PC-9 (cell line): ENCODE measurements at regions not wholly inside any gene's neighbourhood (a gene's known extent, or its start where the extent isn't known, plus 50 kb on each side); places are given as distances from the start of the nearest gene placed in this dataset.
A peak's percentile ranks its signal among the peaks of the same experiment; 100 is the strongest.
"Not testable (repeated sequence)": the region's sequence is repeated elsewhere in the genome, so short reads cannot be mapped to it uniquely, and the experiment has no call there.

Experiments used
- BruUV-seq: library from RNA; stranded (reverse); fragments of 400-500 nt; replicated peaks from 2 replicates; lab custom pipeline; 2021; lab: Mats Ljungman, UMichigan
- CTCF ChIA-PET: fragments of 300-600 bp; sonication (Branson Sonifier 250); formaldehyde crosslinking; loops from one replicate; lab custom pipeline; 2022; ENCODE audit warnings: antibody characterized with exemption; lab: Charles Lee
- POLR2A ChIA-PET: fragments of 300-600 bp; sonication (Branson Sonifier 250); formaldehyde crosslinking; loops from one replicate; lab custom pipeline; 2022; ENCODE audit warnings: antibody characterized with exemption; ENCODE audit not compliant: unreplicated experiment; lab: Charles Lee
- DNase-seq, 2 experiments: peaks; one replicate each; pipeline versions ENCODE4 v3.0.0 to v3.0.0-alpha.2; 2015 to 2022; ENCODE audit warnings: mixed read lengths in 1 of 2
- H2AFZ ChIP-seq: fragments of 200-600 bp; sonication (generic); 2 replicates; pipeline ENCODE4 v1.8.1; 2017; ENCODE audit warnings: antibody characterized with exemption
- H3F3A ChIP-seq: fragments of 200-600 bp; sonication (generic); 2 replicates; pipeline ENCODE4 v1.8.1; 2017; ENCODE audit warnings: antibody characterized with exemption, mild to moderate bottlenecking, low read depth; ENCODE audit not compliant: insufficient read depth
- H3K27ac ChIP-seq: fragments of 200-600 bp; sonication (generic); 2 replicates; pipeline ENCODE4 v1.6.1; 2016; ENCODE audit warnings: mixed run types
- H3K27me3 ChIP-seq: fragments of 200-600 bp; sonication (generic); 2 replicates; pipeline ENCODE4 v1.6.1; 2016; ENCODE audit warnings: low read depth, mixed run types; ENCODE audit not compliant: insufficient read depth
- H3K36me3 ChIP-seq: fragments of 200-600 bp; sonication (generic); 2 replicates; pipeline ENCODE4 v1.6.1; 2016; ENCODE audit warnings: low read depth, mixed run types
- H3K4me1 ChIP-seq: fragments of 200-600 bp; sonication (generic); replicated peaks from 2 replicates; pipeline ENCODE4 v1.6.1; 2016; ENCODE audit warnings: mixed run types; ENCODE audit not compliant: insufficient read depth
- H3K4me2 ChIP-seq: fragments of 200-600 bp; sonication (generic); 2 replicates; pipeline ENCODE4 v1.6.1; 2017; ENCODE audit warnings: mixed run types
- H3K4me3 ChIP-seq: fragments of 200-600 bp; sonication (generic); 2 replicates; pipeline ENCODE4 v1.6.1; 2016; ENCODE audit warnings: mixed run types
- H3K79me2 ChIP-seq: fragments of 200-600 bp; sonication (generic); 2 replicates; pipeline ENCODE4 v1.6.1; 2017; ENCODE audit warnings: low read depth, mixed run types
- H3K9me2 ChIP-seq: fragments of 200-600 bp; sonication (generic); 2 replicates; pipeline ENCODE4 v1.8.1; 2017; ENCODE audit warnings: mild to moderate bottlenecking; ENCODE audit not compliant: insufficient read depth
- H3K9me3 ChIP-seq: fragments of 200-600 bp; sonication (generic); 2 replicates; pipeline ENCODE4 v1.8.1; 2016; ENCODE audit warnings: low read depth; ENCODE audit not compliant: insufficient read depth
- H4K20me1 ChIP-seq: fragments of 200-600 bp; sonication (generic); 2 replicates; pipeline ENCODE4 v1.8.1; 2017; ENCODE audit not compliant: insufficient read depth
- EZH2 ChIP-seq: fragments of 200-600 bp; sonication (generic); IDR thresholded peaks from 2 replicates; pipeline ENCODE4 v1.8.0; 2017; ENCODE audit warnings: antibody characterized with exemption, low read depth
- intact Hi-C: fragments of 100-400 bp; cut with micrococcal nuclease; formaldehyde crosslinking; loops from one replicate; pipeline ENCODE4 v1.10.0; 2022; ENCODE audit not compliant: unreplicated experiment
- TF ChIP-seq, protein P1 (sequence below): fragments of 200-600 bp; sonication (generic); conservative IDR thresholded peaks from 2 replicates; pipeline ENCODE4 v1.6.1; 2017; ENCODE audit warnings: mixed run types, antibody characterized with exemption, mild to moderate bottlenecking, moderate library complexity

- ChIA-PET CTCF (no interaction called here), POLR2A (interaction anchor here (0.6 kb wide), 1 partner anchor 307 kb away, joined by 4 read pairs; no protein-coding TSS in a partner anchor)
- Histone ChIP-seq H3K9me3 (peaks cover 9% of the 10 kb centered on the region), H4K20me1 (peaks cover 3% of the 10 kb centered on the region; the same call in 1 of the 2 replicates), H3K27ac (peak overlapping the region; percentile 58), H2AFZ (0 out of 2 replicates have a peak overlapping the region, but pooled peaks have one; percentile 21), H3K4me1 (peaks cover 30% of the 10 kb centered on the region), H3F3A (peaks cover 13% of the 10 kb centered on the region), H3K79me2 (no peaks in the 10 kb centered on the region), H3K9me2 (no peaks in the 10 kb centered on the region; the same call in 1 of the 2 replicates), H3K4me3 (no peak overlapping the region), H3K27me3 (no peaks in the 10 kb centered on the region), H3K36me3 (no peaks in the 10 kb centered on the region), H3K4me2 (peak overlapping the region; percentile 64)
- no peak for TF ChIP-seq EZH2
- TF ChIP-seq, protein P1, sequence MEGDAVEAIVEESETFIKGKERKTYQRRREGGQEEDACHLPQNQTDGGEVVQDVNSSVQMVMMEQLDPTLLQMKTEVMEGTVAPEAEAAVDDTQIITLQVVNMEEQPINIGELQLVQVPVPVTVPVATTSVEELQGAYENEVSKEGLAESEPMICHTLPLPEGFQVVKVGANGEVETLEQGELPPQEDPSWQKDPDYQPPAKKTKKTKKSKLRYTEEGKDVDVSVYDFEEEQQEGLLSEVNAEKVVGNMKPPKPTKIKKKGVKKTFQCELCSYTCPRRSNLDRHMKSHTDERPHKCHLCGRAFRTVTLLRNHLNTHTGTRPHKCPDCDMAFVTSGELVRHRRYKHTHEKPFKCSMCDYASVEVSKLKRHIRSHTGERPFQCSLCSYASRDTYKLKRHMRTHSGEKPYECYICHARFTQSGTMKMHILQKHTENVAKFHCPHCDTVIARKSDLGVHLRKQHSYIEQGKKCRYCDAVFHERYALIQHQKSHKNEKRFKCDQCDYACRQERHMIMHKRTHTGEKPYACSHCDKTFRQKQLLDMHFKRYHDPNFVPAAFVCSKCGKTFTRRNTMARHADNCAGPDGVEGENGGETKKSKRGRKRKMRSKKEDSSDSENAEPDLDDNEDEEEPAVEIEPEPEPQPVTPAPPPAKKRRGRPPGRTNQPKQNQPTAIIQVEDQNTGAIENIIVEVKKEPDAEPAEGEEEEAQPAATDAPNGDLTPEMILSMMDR = no peak
- no TSS peak for BruUV-seq
- intact Hi-C loops = loop anchor here (2.0 to 5.0 kb wide), 2 partner anchors 101 to 159 kb away; no protein-coding TSS in a partner anchor
- peak in 1 of 2 experiments; percentile 11 for DNase-seq
These were observed 82.7 kb upstream of the WIPF3 start for GRCh38 chr7:29723599-29723998.

DNA sequence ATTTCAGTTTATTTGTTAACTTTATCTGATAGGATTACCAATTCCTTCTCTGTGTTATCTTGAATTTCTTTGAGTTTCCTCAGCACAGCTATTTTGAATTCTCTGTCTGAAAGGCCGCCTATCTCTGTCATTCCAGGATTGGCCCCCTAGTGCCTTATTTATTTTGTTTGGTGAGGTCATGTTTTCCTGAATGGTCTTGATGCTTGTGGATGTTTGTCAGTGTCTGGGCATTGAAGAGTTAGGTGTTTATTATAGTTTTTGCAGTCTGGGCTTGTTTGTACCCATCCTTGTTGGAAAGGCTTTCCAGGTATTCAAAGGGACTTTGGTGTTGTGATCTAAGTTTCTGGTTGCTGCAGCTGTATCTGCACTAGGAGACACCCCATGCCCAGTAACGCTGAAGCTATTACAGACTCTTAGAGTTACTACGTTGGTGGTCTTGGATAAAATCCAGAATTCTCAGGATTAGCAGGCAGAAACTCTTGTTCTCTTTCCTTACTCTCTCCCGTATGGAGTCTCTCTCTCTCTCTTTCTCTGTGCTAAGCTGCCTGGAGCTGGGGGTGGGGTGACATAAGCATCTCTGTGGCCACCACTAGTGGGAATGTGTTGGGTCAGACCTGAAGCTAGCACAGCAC lies 76.7 kb upstream of the WIPF3 start:
- H3F3A ChIP-seq, BruUV-seq, POLR2A ChIA-PET, H3K4me3 ChIP-seq, CTCF ChIA-PET, H3K27ac ChIP-seq, H4K20me1 ChIP-seq, H3K9me3 ChIP-seq, H3K36me3 ChIP-seq, H3K79me2 ChIP-seq, H3K9me2 ChIP-seq, intact Hi-C loops, H2AFZ ChIP-seq, H3K27me3 ChIP-seq: not testable (repeated sequence)
- Histone ChIP-seq H3K4me2 (0 out of 2 replicates have a peak overlapping the region, but pooled peaks have one; percentile 11), H3K4me1 (peaks cover 20% of the 10 kb centered on the region)
- DNase-seq = peak; percentile 34 to 88

DNA sequence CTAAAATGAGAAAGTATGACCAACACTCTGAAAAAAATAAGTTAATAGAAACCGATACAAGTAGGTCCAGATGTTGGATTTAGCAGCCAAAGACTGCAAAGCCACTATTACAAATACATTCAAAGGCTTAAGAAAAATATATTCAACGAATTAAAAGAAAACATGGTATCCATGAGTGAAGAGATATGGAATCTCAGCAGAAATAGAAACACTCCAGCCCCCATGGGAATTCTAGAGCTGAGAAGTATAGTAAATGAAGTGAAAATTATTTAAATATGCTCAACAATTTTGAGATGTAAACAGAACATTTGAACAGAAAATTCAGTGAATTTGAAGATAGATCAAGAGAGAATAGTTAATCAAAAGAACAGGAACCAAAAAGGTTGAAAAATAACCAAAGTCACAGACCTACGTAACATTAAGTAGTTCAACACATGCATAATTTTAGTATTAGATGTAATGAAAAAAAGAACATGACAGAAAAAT lies 72.0 kb upstream of the WIPF3 start:
- intact Hi-C loops = no loop called here
- H4K20me1 ChIP-seq = no peaks in the 10 kb centered on the region
- no peak for DNase-seq
- no peaks in the 10 kb centered on the region for H3K79me2 ChIP-seq
- H3K27me3 ChIP-seq = no peaks in the 10 kb centered on the region
- no peaks in the 10 kb centered on the region for H3F3A ChIP-seq
- H3K4me2 ChIP-seq = no peak overlapping the region
- ChIA-PET POLR2A (no interaction called here), CTCF (interaction anchor here (0.6 kb wide), 1 partner anchor 98 kb away, joined by 3 read pairs; no protein-coding TSS in a partner anchor)
- no peaks in the 10 kb centered on the region for H3K36me3 ChIP-seq
- no peak overlapping the region for H2AFZ ChIP-seq
- peaks cover 13% of the 10 kb centered on the region for H3K4me1 ChIP-seq
- H3K27ac ChIP-seq = no peak overlapping the region
- no peak overlapping the region for H3K4me3 ChIP-seq
- BruUV-seq = no TSS peak
- H3K9me3 ChIP-seq = no peaks in the 10 kb centered on the region
- H3K9me2 ChIP-seq = no peaks in the 10 kb centered on the region
- TF ChIP-seq EZH2 = no peak
- TF ChIP-seq, protein P1 = no peak

GRCh38 chr7:29747645-29748245 lies 58.6 kb upstream of the WIPF3 start:
- not testable (repeated sequence) for H4K20me1 ChIP-seq, H3F3A ChIP-seq, H3K4me1 ChIP-seq, BruUV-seq, H3K27me3 ChIP-seq, H3K36me3 ChIP-seq, H3K9me2 ChIP-seq, H3K79me2 ChIP-seq, H2AFZ ChIP-seq, H3K4me3 ChIP-seq, H3K27ac ChIP-seq, H3K9me3 ChIP-seq
- 0 out of 2 replicates have a peak overlapping the region, but pooled peaks have one; percentile 16 for H3K4me2 ChIP-seq
- DNase-seq = peak in 1 of 2 experiments; percentile 61
- intact Hi-C loops = loop anchor here (5.0 to 10.0 kb wide), 5 partner anchors 63 to 823 kb away; no protein-coding TSS in a partner anchor
- ChIA-PET POLR2A (interaction anchor here (0.6 kb wide), 1 partner anchor 184 kb away, joined by 4 read pairs; the partner anchor contains the start of gene PRR15), CTCF (interaction anchor here (0.5 to 1.0 kb wide), 7 partner anchors 15 to 816 kb away, joined by 3 read pairs; no protein-coding TSS in a partner anchor)
